ENCODE measurements at regions not wholly inside any gene's neighbourhood (a gene's known extent, or its start where the extent isn't known, plus 50 kb on each side); places are given as distances from the start of the nearest gene placed in this dataset.

DNA sequence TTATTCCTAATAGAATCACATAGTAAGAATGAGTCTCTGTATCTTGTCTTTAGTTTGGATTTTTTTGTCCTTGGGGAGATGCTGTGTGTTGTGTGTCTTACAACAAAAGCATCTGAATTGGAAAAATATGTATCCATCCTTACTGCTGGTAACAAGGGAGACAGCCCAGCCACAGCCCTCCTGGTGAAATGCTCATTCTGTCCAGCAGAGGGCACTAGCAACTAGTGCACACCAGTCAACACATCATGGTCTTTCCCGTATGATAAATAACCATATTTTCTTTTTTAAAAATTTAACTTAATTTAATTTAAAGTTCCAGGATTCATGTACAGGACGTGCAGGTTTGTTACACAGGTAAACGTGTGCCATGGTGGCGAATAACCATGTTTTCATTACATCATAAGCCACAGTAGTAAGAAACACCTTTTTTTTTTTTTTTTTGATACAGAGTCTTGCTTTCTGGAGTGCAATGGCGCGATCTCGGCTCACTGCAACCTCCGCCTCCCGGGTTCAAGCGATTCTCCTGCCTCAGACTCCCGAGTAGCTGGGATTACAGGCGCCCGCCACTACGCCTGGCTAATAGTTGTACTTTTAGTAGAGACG, 245.1 kb downstream of the PTBP2 start:
- peak; percentile 23 for DNase-seq

DNA sequence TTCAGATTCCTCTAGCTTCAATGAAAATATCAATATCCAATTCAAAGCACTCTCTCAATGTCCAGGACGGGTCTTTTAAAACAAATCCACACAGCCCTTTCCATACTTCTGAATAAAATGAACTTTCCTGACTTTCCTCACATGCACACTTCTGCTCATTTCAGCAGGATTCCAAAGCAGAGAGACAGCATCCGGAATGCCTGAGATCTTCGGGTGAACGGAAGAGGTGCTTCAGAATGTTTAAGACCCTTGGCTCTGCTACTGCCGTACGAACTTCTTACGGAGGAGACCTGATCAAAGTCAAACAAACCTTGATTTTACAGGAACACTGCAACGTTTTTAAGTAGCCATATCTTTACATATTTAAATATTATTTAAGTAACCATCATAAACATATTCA, 245.7 kb downstream of the PTBP2 start:
- DNase-seq = no peak

DNA sequence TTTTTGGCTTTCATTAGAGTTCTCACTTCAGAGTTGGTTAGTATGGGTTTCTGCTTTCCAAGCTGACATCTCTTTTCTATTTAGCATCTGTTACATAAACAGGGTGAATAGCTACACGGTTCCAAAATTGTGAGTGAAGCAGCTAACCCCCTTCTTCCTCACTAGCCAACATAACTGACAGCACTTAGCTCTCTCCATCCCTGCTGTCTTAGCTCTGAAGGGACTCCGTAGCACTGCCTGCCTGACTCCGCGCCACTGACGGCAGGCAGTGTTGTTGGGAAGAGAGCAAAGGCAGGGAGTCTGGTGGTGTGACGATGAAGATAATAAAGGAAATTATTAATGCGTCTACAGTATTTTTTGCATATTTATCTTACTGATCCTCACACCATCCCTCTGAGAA, 247.0 kb downstream of the PTBP2 start:
- DNase-seq = no peak

DNA sequence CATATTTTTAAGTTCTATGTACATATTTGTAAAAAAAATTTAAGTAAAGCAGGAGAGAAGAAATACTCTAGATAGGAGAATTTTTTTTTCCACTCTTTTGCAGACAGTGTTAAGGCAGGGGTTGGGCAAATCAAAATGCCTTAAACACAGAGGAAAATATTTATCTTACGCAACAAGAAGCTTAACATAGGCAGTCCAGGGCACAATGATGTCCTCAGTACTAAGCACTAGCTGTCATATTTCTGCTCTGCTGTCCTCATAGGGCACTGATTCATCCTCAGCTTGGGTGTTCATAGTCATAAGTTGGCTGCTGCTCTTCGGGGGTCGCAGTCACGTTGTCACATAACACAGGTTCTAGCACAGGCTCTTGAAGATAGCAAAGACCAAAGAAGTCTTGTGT, 247.4 kb downstream of the PTBP2 start:
- no peak for DNase-seq

DNA sequence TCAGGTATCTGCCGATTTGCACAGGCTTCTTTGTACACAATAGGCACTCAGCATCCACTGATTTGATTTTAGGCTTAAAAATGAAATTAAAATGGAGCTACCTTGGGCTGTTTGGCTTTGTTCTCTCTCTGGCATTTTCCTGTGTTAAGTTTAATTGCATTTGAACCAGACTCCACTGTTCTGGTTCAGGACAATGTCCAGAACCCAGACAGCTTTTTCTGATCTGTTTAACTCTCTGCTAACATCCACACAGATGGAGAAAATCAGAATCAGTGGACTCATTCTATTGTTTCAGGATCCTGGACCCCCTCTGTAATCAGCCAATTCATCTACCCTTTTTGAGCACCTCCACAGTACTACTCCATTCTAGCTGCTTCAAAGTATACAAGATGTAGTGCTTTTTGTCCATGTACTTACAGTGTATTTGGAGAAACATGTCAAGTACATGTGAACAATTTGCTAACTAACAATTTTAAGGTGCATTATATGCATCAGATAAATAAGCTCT, 248.1 kb downstream of the PTBP2 start:
- DNase-seq = no peak

DNA sequence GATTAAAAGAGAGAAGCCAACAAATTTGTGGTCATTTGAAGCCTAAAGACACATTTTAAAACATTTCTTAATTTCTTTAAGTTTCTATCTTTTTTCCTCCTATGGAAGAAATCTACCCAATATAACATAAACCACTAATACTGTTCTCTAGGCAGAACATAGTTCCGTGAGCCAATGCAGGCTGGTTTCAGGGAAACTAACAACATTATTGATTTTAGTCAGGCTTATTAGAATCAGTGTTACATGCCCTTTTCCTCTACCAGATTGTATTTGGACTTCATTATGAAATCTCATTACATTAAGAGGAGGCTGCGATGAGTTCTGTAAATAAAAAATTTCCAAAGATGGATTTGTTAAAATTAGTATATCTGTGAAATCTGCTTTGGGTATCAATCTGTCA, 249.9 kb downstream of the PTBP2 start:
- no peak for DNase-seq

DNA sequence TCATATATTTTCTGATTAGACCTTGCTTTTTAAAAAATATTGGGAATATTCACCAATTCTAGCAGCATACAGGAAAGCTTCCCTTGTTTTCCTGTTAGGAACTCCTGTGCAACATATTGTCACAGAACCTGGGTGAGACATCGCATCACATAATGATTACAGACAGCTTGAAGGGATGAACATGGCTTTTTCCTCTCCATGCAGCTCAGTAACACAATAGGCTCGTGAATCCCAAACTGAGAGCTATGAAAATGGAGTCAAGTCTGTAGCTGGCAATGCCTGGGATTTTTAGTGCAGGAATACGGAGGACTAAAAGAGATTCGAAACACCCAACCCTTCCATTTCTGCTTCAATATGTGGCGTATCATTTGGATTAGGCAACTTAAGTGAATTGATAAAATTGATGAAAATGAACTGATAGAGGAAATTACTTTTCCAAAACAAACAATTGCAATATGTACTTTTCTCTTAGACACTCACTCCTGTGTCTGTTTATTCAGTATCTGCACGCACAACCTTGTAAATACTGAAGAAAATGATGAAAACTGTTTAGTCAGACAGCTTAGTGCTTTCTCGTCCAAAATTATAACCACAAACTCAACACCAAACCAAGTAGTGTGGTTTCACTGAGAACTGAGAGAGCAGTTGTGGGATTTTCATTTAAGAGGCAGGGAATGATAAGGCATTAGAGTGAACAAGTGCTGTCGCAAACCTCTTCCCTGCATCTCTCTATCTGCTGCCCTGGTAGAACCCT, 250.4 kb downstream of the PTBP2 start:
- no peak for DNase-seq

DNA sequence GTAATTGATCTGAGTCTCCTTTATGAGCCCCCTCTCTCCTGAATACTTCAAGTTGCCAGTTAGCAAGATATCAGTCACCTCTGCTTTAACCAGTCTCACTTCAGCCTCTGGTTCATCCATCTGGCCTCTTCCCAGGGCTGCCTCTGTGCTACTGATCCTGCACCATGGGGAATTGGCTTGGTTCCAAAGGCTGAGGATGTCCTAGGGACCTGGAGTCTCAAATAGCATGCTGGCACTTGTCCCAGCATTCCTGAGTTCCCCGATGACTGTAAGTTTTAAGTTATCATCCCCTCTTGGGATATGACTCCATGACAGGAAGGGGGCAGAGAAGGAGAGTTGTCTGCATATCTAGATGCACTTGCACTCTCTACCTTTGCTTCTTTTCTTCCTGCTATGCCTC, 252.0 kb downstream of the PTBP2 start:
- DNase-seq = no peak

DNA sequence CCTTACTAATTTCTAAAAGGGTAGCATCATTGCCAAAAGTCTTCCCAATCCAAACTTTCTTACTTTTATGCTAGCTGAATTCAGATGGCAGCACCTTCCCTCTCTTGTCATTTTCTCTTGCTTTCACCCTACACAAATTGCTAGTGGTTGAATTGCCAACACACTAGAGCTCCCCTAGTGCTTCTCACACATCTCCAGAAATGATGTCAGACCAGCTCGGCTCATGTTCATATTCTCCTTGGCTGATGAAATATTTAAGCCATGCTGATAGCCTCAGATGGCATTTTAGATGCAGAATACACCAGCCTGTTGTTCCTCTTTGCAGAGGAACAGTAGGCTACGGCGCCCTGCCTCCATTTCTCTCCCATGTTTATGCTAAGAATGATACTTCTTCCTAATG, 256.9 kb downstream of the PTBP2 start:
- no peak for DNase-seq

DNA sequence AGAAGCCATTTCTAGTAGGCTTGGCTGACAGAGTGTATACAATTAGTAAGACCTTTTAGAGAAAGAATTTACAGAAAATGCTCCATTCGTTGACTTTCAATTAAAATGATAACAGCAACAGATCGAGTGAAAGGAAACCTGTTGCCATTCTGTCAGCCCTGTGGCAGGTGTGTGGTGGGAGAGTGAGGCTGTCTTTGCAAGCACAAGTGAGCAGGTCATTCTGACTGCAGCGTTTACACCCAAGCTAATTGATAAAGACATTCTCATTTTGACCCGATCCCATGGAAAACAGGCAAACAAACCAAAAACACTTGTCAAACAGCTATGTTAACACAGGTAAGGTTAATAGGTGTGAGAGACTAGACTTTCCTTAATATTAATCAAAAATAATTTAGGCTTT, 257.3 kb downstream of the PTBP2 start:
- peak; percentile 45 for DNase-seq

DNA sequence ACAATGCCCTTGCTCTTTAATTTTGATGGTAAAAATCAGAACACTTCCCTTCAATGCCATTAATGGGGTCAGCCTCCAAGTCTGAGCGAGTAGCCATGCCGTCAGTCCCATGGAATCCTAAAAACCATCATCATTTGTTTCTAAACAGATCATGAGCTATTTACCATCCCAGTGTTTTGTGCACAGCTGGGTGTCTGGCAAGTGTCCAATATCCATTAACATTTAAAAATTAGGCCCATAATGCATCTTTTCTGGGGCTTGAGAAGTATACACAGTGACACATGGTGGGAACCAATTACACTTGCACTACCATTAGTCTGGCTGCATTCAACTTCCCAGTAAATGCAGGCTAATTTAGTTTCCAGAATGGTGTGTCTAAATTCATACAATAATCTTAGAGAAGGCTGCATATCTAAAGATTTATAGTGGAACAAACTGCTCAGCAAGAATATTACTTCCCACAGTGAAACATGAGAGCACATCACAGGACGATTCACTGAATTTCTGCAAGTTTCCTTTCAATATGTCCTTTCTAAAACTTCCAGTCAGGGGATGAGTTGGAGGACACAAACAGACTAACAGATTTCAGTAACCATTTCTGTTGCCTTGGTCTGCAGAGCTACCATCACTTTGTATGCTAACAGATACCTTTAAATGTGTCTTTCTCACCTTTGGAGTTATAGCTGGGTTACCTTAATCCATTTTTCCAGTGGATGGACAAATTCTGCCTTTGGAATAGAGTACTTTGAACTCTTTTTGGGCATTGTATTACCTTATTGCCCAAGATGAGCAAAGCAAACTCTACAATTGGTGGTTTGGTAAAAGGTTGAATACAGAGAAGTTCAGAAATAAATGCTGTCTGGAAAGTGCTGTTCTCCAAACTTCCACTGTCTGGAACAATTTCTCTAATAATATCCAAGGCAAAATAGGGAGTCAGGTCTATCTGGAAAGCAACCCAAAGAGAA, 258.0 kb downstream of the PTBP2 start:
- peak; percentile 81 for DNase-seq

DNA sequence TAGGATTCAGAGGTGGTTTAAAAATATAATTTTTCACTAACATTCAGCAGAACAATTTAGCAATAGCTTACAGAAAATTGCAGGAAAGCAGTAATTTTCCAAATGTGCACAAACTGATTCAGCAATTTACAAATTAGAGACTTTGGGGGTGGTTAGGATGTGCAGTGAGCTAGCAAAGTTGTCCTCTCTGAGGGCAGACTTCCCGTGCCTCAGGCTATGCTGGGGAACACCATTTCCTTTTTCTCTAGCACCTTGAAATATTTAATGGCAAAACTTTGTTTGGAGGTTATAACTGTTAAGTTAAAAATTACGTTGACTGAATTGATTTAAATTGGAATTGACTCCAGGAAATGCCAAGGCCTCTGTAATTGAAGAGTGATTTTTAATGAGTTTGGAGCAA, 258.9 kb downstream of the PTBP2 start:
- no peak for DNase-seq

DNA sequence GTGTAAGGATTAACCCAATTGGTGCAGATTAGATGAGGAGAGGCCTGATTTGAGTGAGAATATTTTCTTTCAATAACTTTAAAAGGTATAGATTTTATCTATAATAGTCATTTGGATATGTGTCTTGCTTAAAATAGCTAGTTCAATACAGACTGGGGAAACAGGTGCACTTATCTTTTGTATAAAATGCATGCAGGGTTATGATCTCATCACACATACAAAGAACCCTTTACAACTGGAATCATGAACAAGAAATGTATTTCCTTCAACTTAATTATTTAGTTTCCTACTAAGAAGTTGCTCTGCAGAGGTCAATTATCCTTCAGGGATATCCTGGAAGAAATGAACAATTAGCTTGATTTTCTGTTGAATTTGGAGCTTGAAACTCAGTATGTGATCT, 259.6 kb downstream of the PTBP2 start:
- no peak for DNase-seq

DNA sequence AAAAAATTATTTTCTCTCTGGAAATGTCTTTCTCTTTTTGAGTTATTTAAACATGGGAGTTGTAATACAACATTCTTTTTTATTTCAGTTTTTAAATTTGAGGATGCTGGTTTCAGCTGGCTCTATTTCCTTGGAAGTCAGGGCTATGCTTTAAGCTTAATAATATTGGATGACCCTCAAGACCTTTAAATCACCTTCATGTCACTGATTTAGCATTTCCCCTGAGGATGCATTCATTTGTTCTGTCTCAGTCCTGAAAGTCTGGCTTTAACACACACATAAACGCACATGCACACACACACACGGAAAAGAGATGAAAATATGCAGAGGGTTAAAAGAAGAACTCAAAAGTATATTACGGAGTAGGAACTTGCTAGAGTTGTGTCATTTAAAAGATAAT, 260.5 kb downstream of the PTBP2 start:
- no peak for DNase-seq

DNA sequence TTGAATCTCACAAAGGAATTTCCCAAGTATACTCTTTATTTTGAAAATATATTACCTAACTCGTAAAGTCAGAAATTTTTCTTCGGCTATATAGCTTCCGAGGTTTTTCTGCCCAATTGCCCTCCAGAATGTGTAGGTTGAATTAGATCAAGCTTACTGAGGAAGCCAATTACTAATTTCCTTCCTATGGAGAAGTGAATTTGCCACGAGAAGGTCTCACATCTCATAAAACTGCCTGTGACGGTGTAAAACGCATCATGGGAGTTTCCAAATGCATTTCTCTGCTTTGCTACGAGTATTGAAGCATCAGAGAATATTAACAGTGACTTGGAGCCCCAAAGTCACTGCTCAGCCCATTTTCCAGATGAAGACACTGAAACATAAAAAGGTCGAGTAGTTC, 262.3 kb downstream of the PTBP2 start:
- no peak for DNase-seq

DNA sequence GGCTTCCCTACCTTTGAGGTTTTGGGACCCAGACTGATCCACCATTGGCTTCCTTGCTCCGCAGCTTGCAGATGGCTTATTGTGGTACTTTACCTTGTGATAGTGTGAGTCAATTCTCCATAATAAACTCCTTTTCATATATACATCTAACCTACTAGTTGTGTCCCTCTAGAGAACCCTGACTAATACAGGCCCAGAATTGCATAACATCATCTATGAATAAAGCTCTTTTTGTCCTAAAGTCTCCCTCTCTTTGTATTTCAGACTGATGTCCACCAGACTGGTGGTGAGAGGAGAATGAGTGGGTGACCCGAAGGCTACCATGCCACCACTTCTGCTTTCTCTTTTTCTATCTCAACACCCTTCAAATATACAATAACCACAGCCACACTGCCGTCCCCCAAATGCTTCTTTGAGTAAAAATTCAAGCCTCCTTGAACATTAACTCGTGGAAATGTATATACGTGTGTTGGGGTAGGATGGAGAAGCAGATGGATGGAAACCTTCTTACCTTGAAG, 265.7 kb downstream of the PTBP2 start:
- no peak for DNase-seq

DNA sequence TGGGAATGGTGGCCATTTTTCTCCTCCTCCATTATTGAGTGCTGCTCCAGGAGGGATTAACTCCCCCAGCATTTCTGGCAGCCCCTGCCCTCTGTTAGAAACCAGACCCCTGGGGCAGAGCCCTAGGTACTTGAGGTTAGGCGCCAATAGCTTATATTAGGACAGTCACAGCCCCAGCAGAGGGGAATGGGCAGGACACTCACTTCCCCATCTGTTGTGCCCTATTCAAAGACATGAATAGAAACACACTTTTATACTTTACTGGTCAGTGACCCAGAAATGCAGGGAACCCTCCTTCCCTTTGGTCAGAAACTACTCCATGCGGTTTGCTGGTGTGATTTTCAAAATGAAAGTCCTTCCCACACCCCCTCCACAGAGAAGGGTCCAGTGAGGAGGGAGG, 267.7 kb downstream of the PTBP2 start:
- no peak for DNase-seq

DNA sequence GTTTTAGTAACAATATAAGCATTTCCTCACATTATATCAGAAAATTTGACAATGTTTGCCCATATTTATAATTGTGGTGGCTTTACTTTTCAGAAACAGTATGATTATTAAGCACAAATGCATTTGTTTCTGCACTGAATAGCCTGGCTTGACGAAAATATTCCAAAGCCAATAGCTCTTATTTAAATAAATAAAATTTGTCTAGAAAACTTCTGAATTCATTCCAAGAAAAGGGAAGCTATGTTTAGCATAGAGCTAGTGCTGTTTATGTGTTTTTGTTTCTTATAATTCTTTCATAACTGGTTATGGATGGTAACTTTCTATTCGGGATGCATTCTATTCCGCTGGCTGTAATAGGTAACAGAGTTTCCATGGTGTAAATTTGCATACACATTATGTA, 268.6 kb downstream of the PTBP2 start:
- DNase-seq = no peak

DNA sequence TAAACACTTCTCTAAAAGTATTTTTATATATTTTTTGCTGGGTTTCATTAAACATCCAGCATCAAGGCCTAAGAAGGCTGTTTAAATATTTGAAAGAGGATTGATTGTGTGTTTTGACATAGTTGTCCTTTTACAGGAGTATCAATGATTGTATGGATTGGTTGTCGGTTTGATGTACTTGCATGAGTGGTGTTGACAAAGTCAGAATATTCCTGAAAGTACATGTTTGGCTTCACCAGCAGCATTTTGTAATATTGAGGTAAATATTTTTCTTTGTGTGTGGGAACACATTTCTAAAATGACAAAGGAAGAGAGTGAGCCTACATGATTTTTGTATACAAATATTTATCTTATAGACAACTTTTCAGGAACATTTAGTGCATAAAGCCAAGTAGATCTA, 269.7 kb downstream of the PTBP2 start:
- no peak for DNase-seq

DNA sequence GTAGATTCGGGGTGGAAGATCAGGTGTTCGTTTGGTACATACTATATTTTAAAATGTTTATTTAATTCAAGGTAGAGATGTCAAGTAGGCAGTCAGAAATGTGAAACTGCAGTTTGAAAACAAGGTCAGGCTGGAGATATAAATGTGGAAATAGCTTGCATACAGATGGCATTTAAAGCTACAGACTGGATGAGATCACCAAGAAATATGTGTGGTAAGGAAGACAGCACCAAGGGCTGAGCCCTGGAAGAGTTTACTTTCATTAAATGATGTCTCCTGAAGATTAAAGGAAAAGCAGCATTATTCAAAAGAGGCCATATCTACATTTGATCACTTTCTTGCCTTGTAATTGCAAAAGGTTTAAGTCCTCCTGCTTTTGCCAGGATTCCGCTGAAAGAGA, 271.3 kb downstream of the PTBP2 start:
- no peak for DNase-seq

DNA sequence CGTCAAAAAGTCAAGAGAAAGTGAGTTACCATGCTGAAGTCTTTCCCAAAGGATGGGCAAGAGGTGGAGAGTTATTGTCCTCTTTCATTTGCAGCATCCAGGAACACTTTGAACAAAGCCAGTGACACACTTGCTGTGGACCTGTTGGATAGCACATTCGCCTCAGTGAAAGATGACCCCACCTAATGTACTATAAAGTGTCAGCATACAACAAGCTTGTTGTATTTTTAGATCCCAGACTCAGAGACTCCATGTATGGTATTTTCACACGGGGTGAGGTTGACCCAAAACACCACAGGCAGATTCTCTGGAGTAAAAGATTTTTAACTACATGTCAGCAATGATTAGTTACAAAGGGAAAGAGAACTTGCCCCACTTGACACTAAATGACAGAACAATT, 273.8 kb downstream of the PTBP2 start:
- DNase-seq = no peak

DNA sequence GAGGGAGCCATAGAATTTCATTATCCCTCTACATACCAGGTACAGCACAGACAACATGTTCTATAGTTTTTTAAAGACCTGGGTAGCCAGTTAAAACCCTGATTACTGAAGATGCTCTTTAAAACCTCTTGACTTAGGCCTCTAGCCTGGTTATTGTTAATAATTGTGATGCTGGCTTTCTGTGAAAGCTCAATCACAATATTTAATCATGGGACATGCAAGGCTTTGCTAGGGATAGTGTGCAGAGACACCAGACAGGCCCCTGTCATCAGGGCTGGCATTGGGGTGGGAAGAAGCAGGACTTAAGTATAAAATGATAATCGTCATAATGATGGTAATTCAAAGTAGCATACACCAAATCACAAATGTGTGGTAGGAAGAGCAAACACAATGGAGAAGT, 274.4 kb downstream of the PTBP2 start:
- no peak for DNase-seq

DNA sequence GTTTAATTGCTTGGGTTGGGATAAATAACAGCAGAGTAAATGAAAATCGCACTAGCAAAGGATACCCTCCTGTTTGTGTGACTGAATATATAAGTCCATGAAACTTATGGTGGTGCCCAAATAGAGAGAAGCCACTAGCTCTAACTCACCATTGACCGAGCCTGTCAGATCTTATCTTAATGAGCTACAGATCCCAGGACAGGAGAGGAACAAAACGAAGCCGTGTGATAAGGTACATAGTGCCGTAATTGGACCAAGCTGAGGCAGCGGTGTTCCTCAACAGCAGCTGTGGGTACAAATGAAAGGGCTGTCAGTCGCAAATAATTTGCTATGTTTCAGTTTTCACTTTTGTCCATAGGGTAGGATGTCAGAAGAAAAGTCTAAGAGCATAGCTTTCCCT, 276.1 kb downstream of the PTBP2 start:
- DNase-seq = no peak

DNA sequence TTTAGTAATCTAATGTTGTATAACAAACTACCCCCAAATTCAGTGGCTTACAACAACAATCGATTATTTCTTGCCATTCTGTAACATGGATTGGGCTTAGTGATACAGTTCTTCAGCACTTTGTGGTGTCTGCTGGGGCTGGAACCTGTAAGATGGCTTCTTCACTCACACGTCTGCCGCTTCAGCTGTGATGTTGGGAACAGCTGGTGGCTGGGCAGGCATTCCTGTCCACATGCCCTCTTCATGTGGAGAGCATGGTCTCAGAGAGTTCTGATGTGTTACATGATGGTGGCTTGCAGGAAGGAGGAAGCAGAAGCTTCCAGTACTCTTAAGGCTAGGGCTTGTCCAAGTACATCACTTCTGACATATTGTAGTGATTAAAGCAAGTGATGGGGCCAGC, 276.9 kb downstream of the PTBP2 start:
- DNase-seq = no peak
